ENCODE measurements at regions not wholly inside any gene's neighbourhood (a gene's known extent, or its start where the extent isn't known, plus 50 kb on each side); places are given as distances from the start of the nearest gene placed in this dataset.

DNA sequence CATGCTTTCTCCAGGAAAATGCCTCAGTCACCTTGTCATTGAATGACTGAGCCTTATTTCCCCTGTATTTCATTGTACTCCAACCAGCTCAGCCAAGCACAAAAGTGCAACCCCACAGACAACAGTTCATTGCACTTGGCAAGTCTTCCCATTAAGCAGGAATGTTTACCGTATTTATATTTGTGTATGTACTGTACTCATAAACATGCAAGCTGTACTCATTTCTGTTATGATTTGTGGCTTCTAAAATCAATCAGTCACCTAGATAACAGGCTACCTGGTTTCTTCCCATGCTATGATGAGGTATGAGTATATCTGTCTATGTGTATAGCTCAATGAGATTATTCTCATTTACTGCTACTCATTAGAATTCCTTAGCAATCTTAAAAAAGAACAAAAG is 505.5 kb upstream of the FAM98A start:
- DNase-seq (ENCODE audit: low spot score), result no peak
- Histone ChIP-seq H3K4me3 (no peak overlapping the region), H3K27ac (no peak overlapping the region)
- TF ChIP-seq, protein P1, sequence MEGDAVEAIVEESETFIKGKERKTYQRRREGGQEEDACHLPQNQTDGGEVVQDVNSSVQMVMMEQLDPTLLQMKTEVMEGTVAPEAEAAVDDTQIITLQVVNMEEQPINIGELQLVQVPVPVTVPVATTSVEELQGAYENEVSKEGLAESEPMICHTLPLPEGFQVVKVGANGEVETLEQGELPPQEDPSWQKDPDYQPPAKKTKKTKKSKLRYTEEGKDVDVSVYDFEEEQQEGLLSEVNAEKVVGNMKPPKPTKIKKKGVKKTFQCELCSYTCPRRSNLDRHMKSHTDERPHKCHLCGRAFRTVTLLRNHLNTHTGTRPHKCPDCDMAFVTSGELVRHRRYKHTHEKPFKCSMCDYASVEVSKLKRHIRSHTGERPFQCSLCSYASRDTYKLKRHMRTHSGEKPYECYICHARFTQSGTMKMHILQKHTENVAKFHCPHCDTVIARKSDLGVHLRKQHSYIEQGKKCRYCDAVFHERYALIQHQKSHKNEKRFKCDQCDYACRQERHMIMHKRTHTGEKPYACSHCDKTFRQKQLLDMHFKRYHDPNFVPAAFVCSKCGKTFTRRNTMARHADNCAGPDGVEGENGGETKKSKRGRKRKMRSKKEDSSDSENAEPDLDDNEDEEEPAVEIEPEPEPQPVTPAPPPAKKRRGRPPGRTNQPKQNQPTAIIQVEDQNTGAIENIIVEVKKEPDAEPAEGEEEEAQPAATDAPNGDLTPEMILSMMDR (IDR thresholded peaks at IDR 0.05), result no peak

DNA sequence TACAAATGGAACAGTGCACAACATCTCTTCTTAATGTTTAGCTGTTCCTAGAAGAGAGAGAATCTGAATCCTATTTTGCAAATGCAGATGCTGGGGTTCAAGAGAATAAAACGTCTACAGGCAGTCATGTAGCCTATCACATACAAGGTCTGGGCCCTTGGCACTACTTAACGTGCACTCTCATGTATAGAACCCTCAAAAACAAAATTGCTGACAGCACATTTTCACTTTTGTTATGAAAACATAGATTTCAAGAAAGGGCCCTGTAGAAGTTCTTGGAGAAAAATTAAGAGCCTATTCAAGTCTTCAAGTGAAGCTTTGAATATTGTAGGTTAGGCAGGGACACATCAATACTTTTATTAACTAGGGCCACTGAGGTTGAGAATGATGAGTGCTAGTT is 504.3 kb upstream of the FAM98A start:
- DNase-seq (ENCODE audit: low spot score), result no peak
- TF ChIP-seq, protein P1 (IDR thresholded peaks at IDR 0.05), result no peak
- Histone ChIP-seq H3K27ac (no peak overlapping the region), H3K4me3 (no peak overlapping the region)

DNA sequence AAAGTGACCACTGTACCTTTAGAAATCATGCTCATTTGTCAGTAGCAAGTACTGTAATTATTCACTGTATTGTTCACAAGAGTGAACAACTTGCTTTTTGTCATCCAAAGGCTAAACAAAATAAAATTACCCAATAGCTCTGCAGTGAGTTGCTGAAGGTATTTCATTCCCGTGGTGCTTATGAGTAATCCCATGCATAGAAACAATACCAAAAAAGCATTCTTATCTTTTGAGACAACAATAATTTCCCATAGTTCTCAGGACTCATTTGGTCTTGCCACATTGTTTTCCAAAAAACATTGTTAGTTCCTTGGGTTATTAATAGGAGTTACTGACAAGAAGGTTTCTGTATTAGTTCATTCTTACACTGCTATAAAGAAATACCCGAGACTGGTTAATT is 503.2 kb upstream of the FAM98A start:
- no peak overlapping the region for H3K4me3 ChIP-seq
- H3K27ac ChIP-seq, result no peak overlapping the region
- no peak for DNase-seq (ENCODE audit: low spot score)
- TF ChIP-seq, protein P1 (IDR thresholded peaks at IDR 0.05), result no peak

DNA sequence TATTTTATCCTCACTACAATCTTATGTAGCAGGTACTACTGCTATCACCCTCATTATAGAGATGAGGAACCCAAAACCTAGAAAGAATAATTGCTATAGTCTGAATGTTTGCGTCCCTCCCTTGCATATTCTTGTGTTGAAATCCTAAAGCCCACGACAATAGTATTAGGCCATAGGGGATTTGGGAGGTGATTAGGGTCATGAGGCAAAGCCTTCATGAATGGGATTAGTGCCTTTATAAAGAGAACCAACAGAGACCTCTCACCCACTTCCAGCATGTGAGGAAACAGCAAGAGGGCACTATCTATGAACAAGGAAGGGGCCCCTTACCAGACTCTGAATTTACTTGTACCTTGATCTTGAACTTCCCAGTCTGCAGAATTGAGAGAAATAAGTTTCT is 500.3 kb upstream of the FAM98A start:
- TF ChIP-seq, protein P1 (IDR thresholded peaks at IDR 0.05), result no peak

DNA sequence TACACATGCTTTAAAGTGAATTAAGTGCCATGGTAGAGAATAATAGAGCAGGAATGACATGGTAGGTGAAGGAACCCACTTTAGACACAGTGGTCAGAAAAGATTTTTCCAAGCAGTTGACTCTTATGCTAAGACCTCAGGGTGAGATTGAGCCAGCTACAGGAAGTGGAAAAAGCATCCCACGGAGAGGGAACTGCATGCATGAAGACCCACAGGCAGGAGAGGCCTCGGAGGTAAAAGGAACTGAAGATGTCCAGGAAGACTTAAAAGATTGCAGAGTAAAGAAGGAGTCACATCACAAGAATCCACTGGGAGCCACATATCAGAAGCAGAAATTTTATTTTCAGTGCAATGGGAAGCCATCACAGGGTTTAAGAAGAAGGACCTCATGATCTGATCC is 499.2 kb upstream of the FAM98A start:
- TF ChIP-seq, protein P1 (IDR thresholded peaks at IDR 0.05), result no peak
- DNase-seq (ENCODE audit: low spot score), result no peak
- Histone ChIP-seq H3K27ac (no peak overlapping the region), H3K4me3 (no peak overlapping the region)

More for the DNA sequence above, 500.3 kb upstream of the FAM98A start:
- no peak for DNase-seq (ENCODE audit: low spot score)
- no peak overlapping the region for H3K4me3 ChIP-seq
- H3K27ac ChIP-seq, result no peak overlapping the region

DNA sequence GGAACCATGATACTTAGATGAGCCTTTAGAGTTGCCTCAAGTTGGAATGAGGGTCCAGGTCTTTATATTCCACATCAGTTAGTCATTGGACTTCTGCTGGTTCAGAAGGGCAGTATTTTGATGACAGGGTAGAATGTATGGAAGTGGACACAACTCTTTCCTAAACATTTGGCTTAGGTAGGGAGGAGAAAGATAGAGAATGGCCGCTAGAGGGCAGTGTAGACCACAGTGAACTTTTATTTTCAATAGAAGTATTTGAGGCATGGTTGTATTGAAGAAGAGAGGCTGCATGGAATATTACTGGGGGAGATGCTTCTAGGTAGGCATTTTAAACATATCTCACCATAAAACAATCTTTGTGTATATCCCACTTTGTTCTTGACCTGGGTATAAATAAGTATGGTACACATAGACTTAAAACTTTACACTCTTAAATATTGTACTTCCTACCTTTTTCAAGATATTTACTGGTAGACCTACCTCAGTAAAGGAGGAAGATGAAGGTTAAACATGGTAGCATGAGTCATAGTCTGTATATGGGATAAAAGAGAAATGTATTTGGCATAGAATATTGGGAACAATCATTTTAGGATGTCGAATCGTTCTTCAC is 497.6 kb upstream of the FAM98A start:
- H3K27ac ChIP-seq, result no peak overlapping the region
- TF ChIP-seq, protein P1 (IDR thresholded peaks at IDR 0.05), result peak; percentile 64
- DNase-seq (ENCODE audit: low spot score), result no peak
- no peak overlapping the region for H3K4me3 ChIP-seq

DNA sequence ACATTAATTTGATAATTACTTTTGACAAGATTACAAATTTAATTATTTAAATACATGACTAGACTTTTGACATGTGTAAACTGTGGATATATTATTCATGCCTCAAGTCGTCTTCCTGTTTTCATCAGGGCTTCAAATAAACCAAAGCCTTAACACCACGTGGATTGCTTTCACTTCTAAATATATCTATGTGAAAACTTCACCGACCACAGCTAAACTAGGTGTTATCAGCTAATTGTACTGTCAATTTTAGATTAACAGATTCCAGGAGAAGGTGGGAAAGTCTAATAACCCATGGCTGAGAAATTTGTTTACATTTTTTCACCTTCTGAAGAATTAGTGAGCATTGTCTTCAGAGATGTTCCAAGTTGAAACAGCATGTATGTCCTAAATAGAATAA is 494.7 kb upstream of the FAM98A start:
- no peak for DNase-seq (ENCODE audit: low spot score)
- Histone ChIP-seq H3K4me3 (no peak overlapping the region), H3K27ac (no peak overlapping the region)
- TF ChIP-seq, protein P1 (IDR thresholded peaks at IDR 0.05), result no peak
